GM12892 (cell line): ENCODE measurements at regions not wholly inside any gene's neighbourhood (a gene's known extent, or its start where the extent isn't known, plus 50 kb on each side); places are given as distances from the start of the nearest gene placed in this dataset.

Experiments
- POLR2A ChIP-seq: IDR thresholded peaks from 2 replicates; pipeline ENCODE4 v1.6.1; 2011; ENCODE audit warnings: low read depth, low read length, control low read depth
- POLR2AphosphoS5 ChIP-seq: IDR thresholded peaks from 2 replicates; pipeline ENCODE4 v1.6.1; 2011; ENCODE audit warnings: low read depth, low read length, control low read depth
- TAF1 ChIP-seq: IDR thresholded peaks from 2 replicates; pipeline ENCODE4 v1.6.1; 2011; ENCODE audit warnings: low read depth, mild to moderate bottlenecking, control low read depth, low read length, borderline replicate concordance

- TF ChIP-seq POLR2A (no peak), POLR2AphosphoS5 (no peak), TAF1 (no peak)
These were observed 354.5 kb upstream of the CDH6 start for GRCh38 chr5:30838936-30839496.
